Mesenchymal stem cell (in vitro differentiated cells and primary cell): ENCODE measurements at regions not wholly inside any gene's neighbourhood (a gene's known extent, or its start where the extent isn't known, plus 50 kb on each side); places are given as distances from the start of the nearest gene placed in this dataset.
A peak's percentile ranks its signal among the peaks of the same experiment; 100 is the strongest.

Experiments used
- DNase-seq: peaks from one replicate; pipeline ENCODE4 v3.0.0-alpha.2; 2013
- H2AFZ ChIP-seq: one replicate; pipeline ENCODE4 v1.6.1; 2013; ENCODE audit warnings: low read depth, mild to moderate bottlenecking, control low read depth, inconsistent platforms, low read length, moderate library complexity
- H2AK5ac ChIP-seq: 2 replicates; pipeline ENCODE4 v1.6.1; 2013; ENCODE audit warnings: low read length, moderate library complexity, mild to moderate bottlenecking, inconsistent platforms; ENCODE audit not compliant: severe bottlenecking
- H2BK120ac ChIP-seq: one replicate; pipeline ENCODE4 v1.6.1; 2013; ENCODE audit warnings: low read depth, mild to moderate bottlenecking, inconsistent platforms, low read length, moderate library complexity
- H2BK12ac ChIP-seq, 2 experiments: one replicate each; pipeline ENCODE4 v1.6.1; 2013; ENCODE audit warnings: inconsistent platforms in 2 of 2, low read length in 2 of 2, mild to moderate bottlenecking in 2 of 2, moderate library complexity in 2 of 2, control low read depth in 1 of 2
- H2BK15ac ChIP-seq: one replicate; pipeline ENCODE4 v1.6.1; 2013; ENCODE audit warnings: mild to moderate bottlenecking, low read depth, inconsistent platforms; ENCODE audit not compliant: poor library complexity, severe bottlenecking
- H2BK5ac ChIP-seq: 2 replicates; pipeline ENCODE4 v1.6.1; 2013; ENCODE audit warnings: low read depth, mild to moderate bottlenecking, low read length, control low read depth, inconsistent platforms; ENCODE audit not compliant: poor library complexity, severe bottlenecking
- H3K14ac ChIP-seq, 2 experiments: one replicate each; pipeline ENCODE4 v1.6.1; 2013; ENCODE audit warnings: inconsistent platforms in 2 of 2, low read length in 2 of 2, control low read depth in 1 of 2, mild to moderate bottlenecking in 1 of 2, moderate library complexity in 1 of 2
- H3K18ac ChIP-seq, 2 experiments: one replicate each; pipeline ENCODE4 v1.6.1; 2013; ENCODE audit warnings: inconsistent platforms in 2 of 2, low read length in 2 of 2, control low read depth in 1 of 2, low read depth in 1 of 2, mild to moderate bottlenecking in 1 of 2
- H3K23ac ChIP-seq, 2 experiments: one replicate each; pipeline ENCODE4 v1.6.1; 2013; ENCODE audit warnings: inconsistent platforms in 2 of 2, low read length in 2 of 2, mild to moderate bottlenecking in 2 of 2, moderate library complexity in 2 of 2, control low read depth in 1 of 2
- H3K27ac ChIP-seq: 2 replicates; pipeline ENCODE4 v1.5.1; 2013; ENCODE audit warnings: mild to moderate bottlenecking, moderate library complexity, low read length, control low read depth, inconsistent platforms; ENCODE audit not compliant: poor library complexity, severe bottlenecking
- H3K27me3 ChIP-seq, 2 experiments: 2 replicates each; pipeline versions ENCODE4 v1.6.1 to v1.7.0; 2013; ENCODE audit warnings: low read length in 2 of 2, mild to moderate bottlenecking in 2 of 2, moderate library complexity in 2 of 2, control low read depth in 1 of 2, inconsistent platforms in 1 of 2; ENCODE audit not compliant: control insufficient read depth in 1 of 2, insufficient read depth in 1 of 2
- H3K36me3 ChIP-seq, 2 experiments: 2 replicates each; pipeline versions ENCODE4 v1.6.1 to v1.7.0; 2013; ENCODE audit warnings: low read length in 2 of 2, control low read depth in 1 of 2, inconsistent platforms in 1 of 2, low read depth in 1 of 2, mild to moderate bottlenecking in 1 of 2; ENCODE audit not compliant: insufficient read depth in 2 of 2, control insufficient read depth in 1 of 2
- H3K4ac ChIP-seq, 2 experiments: one replicate each; pipeline ENCODE4 v1.6.1; 2013; ENCODE audit warnings: inconsistent platforms in 2 of 2, low read length in 2 of 2, mild to moderate bottlenecking in 2 of 2, moderate library complexity in 2 of 2, control low read depth in 1 of 2, low read depth in 1 of 2
- H3K4me1 ChIP-seq: 2 replicates; pipeline ENCODE4 v1.6.1; 2013; ENCODE audit warnings: low read depth, low read length, control low read depth; ENCODE audit not compliant: control insufficient read depth, insufficient read depth
- H3K4me2 ChIP-seq: 2 replicates; pipeline ENCODE4 v1.6.1; 2013; ENCODE audit warnings: low read length, mild to moderate bottlenecking, inconsistent platforms; ENCODE audit not compliant: poor library complexity, severe bottlenecking
- H3K4me3 ChIP-seq, 2 experiments: 2 replicates each; pipeline versions ENCODE4 v1.5.1 to v1.7.0; 2013; ENCODE audit warnings: low read length in 2 of 2, mild to moderate bottlenecking in 2 of 2, control low read depth in 1 of 2, low read depth in 1 of 2; ENCODE audit not compliant: insufficient read depth in 1 of 2
- H3K79me1 ChIP-seq: replicated peaks from 2 replicates; pipeline ENCODE4 v1.6.1; 2013; ENCODE audit warnings: mild to moderate bottlenecking, control low read depth, low read length, inconsistent platforms; ENCODE audit not compliant: poor library complexity, severe bottlenecking
- H3K9ac ChIP-seq: 2 replicates; pipeline ENCODE4 v1.7.0; 2013; ENCODE audit warnings: mild to moderate bottlenecking, low read length, moderate library complexity
- H3K9me3 ChIP-seq: 2 replicates; pipeline ENCODE4 v1.7.0; 2013; ENCODE audit warnings: mild to moderate bottlenecking, low read length; ENCODE audit not compliant: control insufficient read depth
- H4K8ac ChIP-seq: one replicate; pipeline ENCODE4 v1.6.1; 2013; ENCODE audit warnings: inconsistent platforms, mild to moderate bottlenecking, low read length, moderate library complexity
- H4K91ac ChIP-seq: one replicate; pipeline ENCODE4 v1.6.1; 2013; ENCODE audit warnings: mild to moderate bottlenecking, low read length, inconsistent platforms
- WGBS: methylation state at CpG from one replicate; pipeline ENCODE4 v1.1.7; 2013; ENCODE audit warnings: mixed read lengths; 5-methylcytosine and 5-hydroxymethylcytosine counted together

DNA sequence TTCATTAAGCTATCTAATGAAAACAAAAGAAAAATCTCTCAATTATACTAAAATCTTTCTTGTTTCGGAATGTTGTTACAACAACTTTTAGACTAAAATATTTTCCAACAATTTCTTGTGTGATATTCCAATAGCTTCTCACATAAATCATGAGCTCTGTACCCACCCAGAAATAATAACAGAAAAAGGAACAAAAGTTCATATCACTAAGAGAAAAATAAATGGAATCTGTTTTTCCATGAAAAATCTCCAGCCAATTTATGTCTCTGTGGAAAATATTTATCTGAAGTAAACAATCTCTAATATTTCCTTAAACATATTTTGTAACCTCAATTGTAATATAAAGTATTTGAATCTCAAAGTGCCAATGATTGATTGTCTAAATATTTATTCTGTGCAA lies 628.6 kb upstream of the ANKRD30A start:
- no peak overlapping the region for H3K27ac ChIP-seq
- H2AK5ac ChIP-seq: no peak overlapping the region
- no peak overlapping the region for H2BK15ac ChIP-seq
- no peak overlapping the region for H3K23ac ChIP-seq
- H3K27me3 ChIP-seq: no peaks in the 10 kb centered on the region
- H2BK5ac ChIP-seq: no peak overlapping the region
- DNase-seq: no peak
- WGBS: 100% methylated on average over 1 of the region's 1 CpG
- no peak overlapping the region for H4K91ac ChIP-seq
- no peak overlapping the region for H3K14ac ChIP-seq
- no peaks in the 10 kb centered on the region for H3K36me3 ChIP-seq
- no peak overlapping the region for H2BK12ac ChIP-seq
- no peak overlapping the region for H3K18ac ChIP-seq
- H2AFZ ChIP-seq: no peak overlapping the region
- no peak overlapping the region for H3K4ac ChIP-seq
- H3K4me1 ChIP-seq: peaks cover 4% of the 10 kb centered on the region
- H3K4me2 ChIP-seq: no peak overlapping the region
- no peaks in the 10 kb centered on the region for H3K79me1 ChIP-seq
- no peak overlapping the region for H3K4me3 ChIP-seq
- no peak overlapping the region for H3K9ac ChIP-seq
- H3K9me3 ChIP-seq: no peaks in the 10 kb centered on the region
- H2BK120ac ChIP-seq: no peak overlapping the region
- H4K8ac ChIP-seq: no peak overlapping the region

DNA sequence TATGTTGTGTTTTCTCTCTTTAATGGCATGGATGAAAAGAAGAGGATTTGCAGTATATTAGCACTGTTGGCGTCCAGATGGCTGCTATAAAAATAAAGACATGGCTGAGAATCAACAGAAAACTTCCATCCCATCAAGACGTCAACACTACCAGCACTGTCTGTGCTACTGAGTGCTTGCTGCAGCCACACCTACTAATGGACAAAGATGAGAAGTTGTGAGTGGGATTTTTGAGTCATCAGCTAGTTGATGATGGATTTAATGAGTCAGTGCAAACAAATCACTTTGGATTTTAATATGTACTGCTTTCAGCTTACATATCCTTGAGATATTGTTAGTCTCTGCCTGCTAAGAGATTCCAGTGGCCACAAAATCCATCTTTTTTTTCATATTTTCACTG lies 631.0 kb upstream of the ANKRD30A start:
- peak; percentile 83 for DNase-seq

DNA sequence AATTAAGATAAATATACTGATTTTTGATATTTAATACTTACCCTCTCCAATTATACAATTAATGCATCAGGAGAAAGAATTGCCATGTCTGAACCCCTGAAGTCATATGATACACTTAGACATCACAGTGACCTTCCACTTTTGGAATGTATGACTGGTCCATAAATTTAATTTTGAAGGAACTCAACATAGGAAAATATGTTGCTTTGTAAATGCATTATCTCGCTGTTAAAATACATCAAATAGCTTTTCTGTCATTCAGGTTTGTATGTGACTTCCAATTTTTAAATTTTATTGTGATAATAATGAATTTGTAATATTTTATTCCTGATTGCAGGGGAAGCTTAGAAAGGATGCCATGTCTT lies 631.9 kb upstream of the ANKRD30A start:
- peaks cover 6% of the 10 kb centered on the region for H3K4me1 ChIP-seq
- H4K91ac ChIP-seq: no peak overlapping the region
- no peaks in the 10 kb centered on the region for H3K9me3 ChIP-seq
- H4K8ac ChIP-seq: no peak overlapping the region
- peak overlapping the region; percentile 71 for H3K9ac ChIP-seq
- H2AFZ ChIP-seq: no peak overlapping the region
- H2BK5ac ChIP-seq: no peak overlapping the region
- no peak overlapping the region for H2AK5ac ChIP-seq
- H3K4me3 ChIP-seq: no peak overlapping the region
- WGBS: no CpG with 5 or more reads among the region's 1 CpG
- no peak overlapping the region for H2BK120ac ChIP-seq
- no peak overlapping the region for H3K18ac ChIP-seq
- no peak overlapping the region for H3K4me2 ChIP-seq
- no peaks in the 10 kb centered on the region for H3K27me3 ChIP-seq
- H3K14ac ChIP-seq: no peak overlapping the region
- H2BK12ac ChIP-seq: no peak overlapping the region
- DNase-seq: peak; percentile 56
- H3K4ac ChIP-seq: no peak overlapping the region
- no peak overlapping the region for H3K23ac ChIP-seq
- no peaks in the 10 kb centered on the region for H3K79me1 ChIP-seq
- H3K27ac ChIP-seq: no peak overlapping the region
- H2BK15ac ChIP-seq: no peak overlapping the region
- no peaks in the 10 kb centered on the region for H3K36me3 ChIP-seq

More for the DNA sequence above, 631.0 kb upstream of the ANKRD30A start:
- Histone ChIP-seq H3K4ac (peak overlapping the region in 1 of 2 experiments; percentile 27), H3K14ac (no peak overlapping the region), H3K27ac (no peak overlapping the region), H2BK12ac (no peak overlapping the region), H3K36me3 (no peaks in the 10 kb centered on the region), H4K91ac (no peak overlapping the region), H3K4me3 (no peak overlapping the region), H2BK15ac (no peak overlapping the region), H4K8ac (no peak overlapping the region), H2AFZ (no peak overlapping the region), H3K4me2 (no peak overlapping the region), H3K27me3 (no peaks in the 10 kb centered on the region), H3K9me3 (no peaks in the 10 kb centered on the region), H3K18ac (no peak overlapping the region), H2BK5ac (no peak overlapping the region), H2AK5ac (no peak overlapping the region), H3K79me1 (no peaks in the 10 kb centered on the region), H3K9ac (peak overlapping the region; percentile 71), H3K4me1 (peaks cover 6% of the 10 kb centered on the region), H3K23ac (no peak overlapping the region), H2BK120ac (no peak overlapping the region)
- 33% methylated on average over 1 of the region's 2 CpGs for WGBS

DNA sequence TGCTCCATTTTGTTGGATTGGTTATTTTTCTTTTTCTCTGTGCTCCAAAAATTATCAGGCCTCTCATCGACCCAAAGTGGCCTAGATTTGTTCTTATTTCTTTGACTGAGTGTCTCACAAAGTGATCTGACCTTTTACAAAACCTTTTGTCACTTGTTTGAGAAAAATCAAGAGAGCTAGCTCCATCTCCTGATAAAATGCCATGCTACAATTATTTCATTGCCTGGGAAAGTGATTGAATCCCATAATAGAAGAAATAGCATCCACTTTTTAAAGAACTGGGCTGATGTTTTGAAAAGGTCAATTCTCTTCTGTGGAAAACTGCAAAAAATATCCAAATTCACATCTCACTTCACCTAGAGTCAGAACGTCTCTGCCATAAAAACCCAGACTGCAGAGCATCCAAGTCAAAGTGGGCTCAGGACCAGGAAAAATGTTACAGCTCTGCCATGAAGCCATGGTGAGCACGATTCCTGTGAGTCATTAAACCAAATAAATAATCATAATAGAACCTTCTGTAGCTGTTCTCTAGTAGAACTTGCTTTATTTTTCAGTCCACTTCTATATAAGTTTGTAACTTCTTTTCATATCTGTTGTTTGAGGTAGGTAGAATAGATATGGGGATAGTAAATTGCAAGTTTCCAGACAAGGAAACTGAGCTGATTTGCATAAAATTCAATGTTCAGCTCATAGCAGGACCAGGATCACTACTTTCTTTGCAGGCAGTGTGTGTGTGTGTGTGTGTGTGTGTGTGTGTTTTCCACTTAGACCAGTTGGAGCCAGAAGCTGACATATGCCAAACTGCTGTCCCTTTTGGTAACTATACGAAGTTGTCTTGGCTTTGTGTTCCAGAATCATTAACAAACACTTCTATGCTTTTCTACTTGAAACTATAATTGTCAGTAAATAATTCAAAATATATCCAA lies 632.5 kb upstream of the ANKRD30A start:
- H2BK120ac ChIP-seq: no peak overlapping the region
- WGBS: 68% methylated on average over 2 of the region's 4 CpGs
- no peaks in the 10 kb centered on the region for H3K27me3 ChIP-seq

More for the DNA sequence above, 632.5 kb upstream of the ANKRD30A start:
- DNase-seq: peak; percentile 46
- Histone ChIP-seq H3K79me1 (no peaks in the 10 kb centered on the region), H3K18ac (peak overlapping the region; percentile 44 to 69), H3K27ac (no peak overlapping the region), H3K4ac (no peak overlapping the region), H3K4me1 (peaks cover 4% of the 10 kb centered on the region), H3K9me3 (no peaks in the 10 kb centered on the region), H3K14ac (no peak overlapping the region), H2BK12ac (peak overlapping the region in 1 of 2 experiments; percentile 45), H2BK5ac (no peak overlapping the region), H2AK5ac (no peak overlapping the region), H4K8ac (no peak overlapping the region), H2AFZ (no peak overlapping the region), H3K36me3 (no peaks in the 10 kb centered on the region), H2BK15ac (no peak overlapping the region), H4K91ac (peak overlapping the region; percentile 41), H3K4me2 (no peak overlapping the region), H3K4me3 (no peak overlapping the region), H3K9ac (peak overlapping the region; percentile 71), H3K23ac (no peak overlapping the region)
